ENCODE measurements at regions not wholly inside any gene's neighbourhood (a gene's known extent, or its start where the extent isn't known, plus 50 kb on each side); places are given as distances from the start of the nearest gene placed in this dataset.
A peak's percentile ranks its signal among the peaks of the same experiment; 100 is the strongest.
"Not testable (repeated sequence)": the region's sequence is repeated elsewhere in the genome, so short reads cannot be mapped to it uniquely, and the experiment has no call there.

- not testable (repeated sequence) for ATAC-seq, DNase-seq
Measured at GRCh38 chr2:90291934-90292333, 1600.5 kb downstream of the RPIA start.

- DNase-seq, ATAC-seq: not testable (repeated sequence)
Measured at GRCh38 chr2:90292451-90292850, 1601.0 kb downstream of the RPIA start.

- DNase-seq, ATAC-seq: not testable (repeated sequence)
Measured at GRCh38 chr2:90293224-90293623, 1601.8 kb downstream of the RPIA start.

- not testable (repeated sequence) for ATAC-seq, DNase-seq
Measured at GRCh38 chr2:90293806-90294205, 1602.3 kb downstream of the RPIA start.

- DNase-seq, ATAC-seq: not testable (repeated sequence)
Measured at GRCh38 chr2:90295036-90295750, 1603.7 kb downstream of the RPIA start.

GRCh38 chr2:90296484-90296777 lies 1605.0 kb downstream of the RPIA start:
- ATAC-seq, DNase-seq: not testable (repeated sequence)

GRCh38 chr2:90297701-90298100 lies 1606.2 kb downstream of the RPIA start:
- not testable (repeated sequence) for ATAC-seq, DNase-seq

- not testable (repeated sequence) for ATAC-seq, DNase-seq
Measured at GRCh38 chr2:90298126-90298755, 1606.8 kb downstream of the RPIA start.

- ATAC-seq, DNase-seq: not testable (repeated sequence)
Measured at GRCh38 chr2:90298983-90299382, 1607.5 kb downstream of the RPIA start.

- not testable (repeated sequence) for DNase-seq, ATAC-seq
Measured at GRCh38 chr2:90322982-90323381, 1631.5 kb downstream of the RPIA start.

GRCh38 chr2:90323612-90324558 lies 1632.4 kb downstream of the RPIA start:
- not testable (repeated sequence) for ATAC-seq
- DNase-seq, result peak; percentile 8

GRCh38 chr2:90324672-90325071 lies 1633.2 kb downstream of the RPIA start:
- DNase-seq, ATAC-seq: not testable (repeated sequence)

- not testable (repeated sequence) for ATAC-seq, DNase-seq
Measured at GRCh38 chr2:90325796-90326353, 1634.4 kb downstream of the RPIA start.

- not testable (repeated sequence) for DNase-seq, ATAC-seq
Measured at GRCh38 chr2:90355546-90355945, 1664.1 kb downstream of the RPIA start.

- not testable (repeated sequence) for ATAC-seq, DNase-seq
Measured at GRCh38 chr2:90359344-90359743, 1667.9 kb downstream of the RPIA start.

- not testable (repeated sequence) for DNase-seq, ATAC-seq
Measured at GRCh38 chr2:90359887-90360730, 1668.6 kb downstream of the RPIA start.

- not testable (repeated sequence) for ATAC-seq, DNase-seq
Measured at GRCh38 chr2:90360731-90361035, 1669.2 kb downstream of the RPIA start.

All from stimulated activated naive CD8-positive, alpha-beta T cell treated with anti-CD3 and anti-CD28 coated beads, Interleukin-15, Interleukin-2, amounts not matched to agents 100 U/mL and 50 U/mL, for 24 hours (primary cell).